GM13977 (cell line): ENCODE measurements at regions not wholly inside any gene's neighbourhood (a gene's known extent, or its start where the extent isn't known, plus 50 kb on each side); places are given as distances from the start of the nearest gene placed in this dataset.

ENCODE experiments used
- DNase-seq: peaks from one replicate; pipeline ENCODE4 v3.0.0; 2012; ENCODE audit warnings: low spot score
- CTCF ChIP-seq: IDR thresholded peaks from 2 replicates; pipeline ENCODE4 v1.5.1; 2012; ENCODE audit warnings: mild to moderate bottlenecking, control low read depth; ENCODE audit not compliant: insufficient read depth; ENCODE audit errors: extremely low read depth, missing control alignments
- in situ Hi-C: fragments of 300-500 bp; cut with MboI; formaldehyde crosslinking; loops from one replicate; pipeline ENCODE4 v1.12.0; 2022; ENCODE audit warnings: low sequenced_read_pairs, low pct_unique_long_range_greater_than_20kb, mixed read lengths, inconsistent platforms; ENCODE audit not compliant: unreplicated experiment

GRCh38 chr5:17398431-17398830, 99.6 kb upstream of the TAF11L2 start:
- DNase-seq = no peak
- TF ChIP-seq CTCF = no peak
- in situ Hi-C loops = no loop called here

- TF ChIP-seq CTCF = no peak
- DNase-seq = no peak
- in situ Hi-C loops = no loop called here
Observed at GRCh38 chr5:17398866-17399835, 98.9 kb upstream of the TAF11L2 start.

- in situ Hi-C loops = no loop called here
- no peak for DNase-seq
- no peak for TF ChIP-seq CTCF
Observed at GRCh38 chr5:17399931-17400330, 98.1 kb upstream of the TAF11L2 start.

- in situ Hi-C loops = no loop called here
- no peak for DNase-seq
- TF ChIP-seq CTCF = no peak
Observed at GRCh38 chr5:17400724-17401469, 97.1 kb upstream of the TAF11L2 start.

GRCh38 chr5:17401470-17402288, 96.4 kb upstream of the TAF11L2 start:
- DNase-seq = no peak
- no peak for TF ChIP-seq CTCF
- in situ Hi-C loops = no loop called here
